SK-N-SH treated with all-trans-retinoic acid at 6 μM for 48 hours (cell line): ENCODE measurements at regions not wholly inside any gene's neighbourhood (a gene's known extent, or its start where the extent isn't known, plus 50 kb on each side); places are given as distances from the start of the nearest gene placed in this dataset.

Source experiments
- ISL1 ChIP-seq: fragments of 250-450 bp; sonication (Bioruptor Pico); IDR thresholded peaks from 2 replicates; pipeline ENCODE4 v2.1.2; 2022; ENCODE audit warnings: mild to moderate bottlenecking, moderate library complexity
- RARB ChIP-seq: fragments of 250-450 bp; sonication (Bioruptor Pico); IDR thresholded peaks from 2 replicates; pipeline ENCODE4 v1.8.0; 2021; ENCODE audit warnings: mild to moderate bottlenecking, moderate library complexity
- ZC3H10 ChIP-seq: fragments of 250-450 bp; sonication (Bioruptor Pico); IDR thresholded peaks from 2 replicates; pipeline ENCODE4 v1.5.1; 2021; ENCODE audit warnings: mild to moderate bottlenecking, moderate library complexity
- ZNF70 ChIP-seq: fragments of 450-650 bp; formaldehyde crosslinking; IDR thresholded peaks from 2 replicates; pipeline ENCODE4 v1.5.0; 2020; ENCODE audit warnings: mild to moderate bottlenecking, moderate library complexity

- no peak for TF ChIP-seq ZC3H10 (CRISPR knock-in tag)
- no peak for TF ChIP-seq ZNF70 (CRISPR knock-in tag)
- no peak for TF ChIP-seq ISL1
- TF ChIP-seq RARB = no peak
Observed at GRCh38 chr6:95084867-95085266, 492.5 kb upstream of the MANEA start.
